Neural progenitor cell (in vitro differentiated cells): ENCODE measurements at regions not wholly inside any gene's neighbourhood (a gene's known extent, or its start where the extent isn't known, plus 50 kb on each side); places are given as distances from the start of the nearest gene placed in this dataset.

ENCODE experiments used
- CTCF ChIP-seq: fragments of 200-600 bp; sonication (generic); IDR thresholded peaks from 2 replicates; pipeline ENCODE4 v1.5.1; 2017; ENCODE audit warnings: antibody characterized with exemption, mild to moderate bottlenecking
- EZH2 ChIP-seq: fragments of 200-600 bp; sonication (generic); IDR thresholded peaks from 2 replicates; pipeline ENCODE4 v1.6.1; 2017; ENCODE audit warnings: antibody characterized with exemption, mild to moderate bottlenecking, moderate library complexity
- EZH2phosphoT487 ChIP-seq: fragments of 200-600 bp; sonication (generic); IDR thresholded peaks from 2 replicates; pipeline ENCODE4 v1.6.1; 2017; ENCODE audit warnings: antibody characterized with exemption

DNA sequence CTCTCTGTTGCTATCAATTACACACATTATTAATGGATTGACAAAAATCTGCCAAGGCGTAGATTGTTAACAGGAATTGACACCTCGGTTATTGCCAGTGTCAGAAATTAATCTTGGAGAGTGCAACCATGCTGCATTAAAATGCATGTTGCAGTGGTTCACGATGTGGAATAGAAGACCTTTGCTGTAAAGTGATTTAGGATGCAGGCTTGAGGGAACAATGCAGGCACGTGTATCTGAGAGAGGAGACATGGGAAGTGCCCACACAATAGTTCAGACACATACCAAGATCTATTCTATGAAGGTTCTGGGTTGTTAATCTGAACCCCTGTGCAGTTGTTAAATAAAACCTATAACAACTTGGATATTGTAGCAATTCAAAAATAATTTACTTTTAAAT, 1032.8 kb upstream of the CDH8 start:
- TF ChIP-seq CTCF (no peak), EZH2 (no peak), EZH2phosphoT487 (no peak)
